ENCODE measurements at regions not wholly inside any gene's neighbourhood (a gene's known extent, or its start where the extent isn't known, plus 50 kb on each side); places are given as distances from the start of the nearest gene placed in this dataset.

GRCh38 chr12:108446766-108447165 lies 68.3 kb upstream of the FICD start:
- H3K4me1 ChIP-seq (ENCODE audit: insufficient read depth) = peaks cover 47% of the 10 kb centered on the region
- H3F3A ChIP-seq (replicated peaks; ENCODE audit: low read depth) = no peaks in the 10 kb centered on the region
- H3K9me3 Mint-ChIP-seq = no peaks in the 10 kb centered on the region
- DNase-seq (ENCODE audit: low spot score) (no peak), ATAC-seq (no peak)
- H3K79me2 ChIP-seq (replicated peaks; ENCODE audit: insufficient read depth) = no peaks in the 10 kb centered on the region
- H3K36me3 ChIP-seq (ENCODE audit: insufficient read depth) = no peaks in the 10 kb centered on the region
- TF ChIP-seq NANOG (IDR thresholded peaks at IDR 0.05; ENCODE audit: borderline replicate concordance) (no peak), CTCF (conservative IDR thresholded peaks at IDR 0.05; ENCODE audit: low read depth in 2 of 2) (no peak), ZNF114 (CRISPR knock-in tag; IDR thresholded peaks at IDR 0.05) (no peak), JUNB (IDR thresholded peaks at IDR 0.05; ENCODE audit: unreplicated experiment) (no peak), EZH2phosphoT487 (IDR thresholded peaks at IDR 0.05; ENCODE audit: unreplicated experiment) (no peak), EZH2 (IDR thresholded peaks at IDR 0.05; ENCODE audit: low read depth, unreplicated experiment) (no peak), POLR2AphosphoS5 (IDR thresholded peaks at IDR 0.05; ENCODE audit: low read depth) (no peak), ZNF331 (CRISPR knock-in tag; IDR thresholded peaks at IDR 0.05; ENCODE audit: low read depth) (no peak), ETS1 (IDR thresholded peaks at IDR 0.05) (no peak), STAT1 (IDR thresholded peaks at IDR 0.05; ENCODE audit: unreplicated experiment) (no peak), CREB1 (CRISPR knock-in tag; IDR thresholded peaks at IDR 0.05; ENCODE audit: low read depth) (no peak)
- TF ChIP-seq, protein P1, sequence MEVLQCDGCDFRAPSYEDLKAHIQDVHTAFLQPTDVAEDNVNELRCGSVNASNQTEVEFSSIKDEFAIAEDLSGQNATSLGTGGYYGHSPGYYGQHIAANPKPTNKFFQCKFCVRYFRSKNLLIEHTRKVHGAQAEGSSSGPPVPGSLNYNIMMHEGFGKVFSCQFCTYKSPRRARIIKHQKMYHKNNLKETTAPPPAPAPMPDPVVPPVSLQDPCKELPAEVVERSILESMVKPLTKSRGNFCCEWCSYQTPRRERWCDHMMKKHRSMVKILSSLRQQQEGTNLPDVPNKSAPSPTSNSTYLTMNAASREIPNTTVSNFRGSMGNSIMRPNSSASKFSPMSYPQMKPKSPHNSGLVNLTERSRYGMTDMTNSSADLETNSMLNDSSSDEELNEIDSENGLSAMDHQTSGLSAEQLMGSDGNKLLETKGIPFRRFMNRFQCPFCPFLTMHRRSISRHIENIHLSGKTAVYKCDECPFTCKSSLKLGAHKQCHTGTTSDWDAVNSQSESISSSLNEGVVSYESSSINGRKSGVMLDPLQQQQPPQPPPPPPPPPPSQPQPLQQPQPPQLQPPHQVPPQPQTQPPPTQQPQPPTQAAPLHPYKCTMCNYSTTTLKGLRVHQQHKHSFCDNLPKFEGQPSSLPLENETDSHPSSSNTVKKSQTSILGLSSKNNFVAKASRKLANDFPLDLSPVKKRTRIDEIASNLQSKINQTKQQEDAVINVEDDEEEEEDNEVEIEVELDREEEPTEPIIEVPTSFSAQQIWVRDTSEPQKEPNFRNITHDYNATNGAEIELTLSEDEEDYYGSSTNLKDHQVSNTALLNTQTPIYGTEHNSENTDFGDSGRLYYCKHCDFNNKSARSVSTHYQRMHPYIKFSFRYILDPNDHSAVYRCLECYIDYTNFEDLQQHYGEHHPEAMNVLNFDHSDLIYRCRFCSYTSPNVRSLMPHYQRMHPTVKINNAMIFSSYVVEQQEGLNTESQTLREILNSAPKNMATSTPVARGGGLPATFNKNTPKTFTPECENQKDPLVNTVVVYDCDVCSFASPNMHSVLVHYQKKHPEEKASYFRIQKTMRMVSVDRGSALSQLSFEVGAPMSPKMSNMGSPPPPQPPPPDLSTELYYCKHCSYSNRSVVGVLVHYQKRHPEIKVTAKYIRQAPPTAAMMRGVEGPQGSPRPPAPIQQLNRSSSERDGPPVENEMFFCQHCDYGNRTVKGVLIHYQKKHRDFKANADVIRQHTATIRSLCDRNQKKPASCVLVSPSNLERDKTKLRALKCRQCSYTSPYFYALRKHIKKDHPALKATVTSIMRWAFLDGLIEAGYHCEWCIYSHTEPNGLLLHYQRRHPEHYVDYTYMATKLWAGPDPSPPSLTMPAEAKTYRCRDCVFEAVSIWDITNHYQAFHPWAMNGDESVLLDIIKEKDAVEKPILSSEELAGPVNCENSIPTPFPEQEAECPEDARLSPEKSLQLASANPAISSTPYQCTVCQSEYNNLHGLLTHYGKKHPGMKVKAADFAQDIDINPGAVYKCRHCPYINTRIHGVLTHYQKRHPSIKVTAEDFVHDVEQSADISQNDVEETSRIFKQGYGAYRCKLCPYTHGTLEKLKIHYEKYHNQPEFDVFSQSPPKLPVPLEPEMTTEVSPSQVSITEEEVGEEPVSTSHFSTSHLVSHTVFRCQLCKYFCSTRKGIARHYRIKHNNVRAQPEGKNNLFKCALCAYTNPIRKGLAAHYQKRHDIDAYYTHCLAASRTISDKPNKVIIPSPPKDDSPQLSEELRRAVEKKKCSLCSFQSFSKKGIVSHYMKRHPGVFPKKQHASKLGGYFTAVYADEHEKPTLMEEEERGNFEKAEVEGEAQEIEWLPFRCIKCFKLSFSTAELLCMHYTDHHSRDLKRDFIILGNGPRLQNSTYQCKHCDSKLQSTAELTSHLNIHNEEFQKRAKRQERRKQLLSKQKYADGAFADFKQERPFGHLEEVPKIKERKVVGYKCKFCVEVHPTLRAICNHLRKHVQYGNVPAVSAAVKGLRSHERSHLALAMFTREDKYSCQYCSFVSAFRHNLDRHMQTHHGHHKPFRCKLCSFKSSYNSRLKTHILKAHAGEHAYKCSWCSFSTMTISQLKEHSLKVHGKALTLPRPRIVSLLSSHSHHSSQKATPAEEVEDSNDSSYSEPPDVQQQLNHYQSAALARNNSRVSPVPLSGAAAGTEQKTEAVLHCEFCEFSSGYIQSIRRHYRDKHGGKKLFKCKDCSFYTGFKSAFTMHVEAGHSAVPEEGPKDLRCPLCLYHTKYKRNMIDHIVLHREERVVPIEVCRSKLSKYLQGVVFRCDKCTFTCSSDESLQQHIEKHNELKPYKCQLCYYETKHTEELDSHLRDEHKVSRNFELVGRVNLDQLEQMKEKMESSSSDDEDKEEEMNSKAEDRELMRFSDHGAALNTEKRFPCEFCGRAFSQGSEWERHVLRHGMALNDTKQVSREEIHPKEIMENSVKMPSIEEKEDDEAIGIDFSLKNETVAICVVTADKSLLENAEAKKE (CRISPR knock-in tag; IDR thresholded peaks at IDR 0.05) = no peak
- TF ChIP-seq, protein P2, sequence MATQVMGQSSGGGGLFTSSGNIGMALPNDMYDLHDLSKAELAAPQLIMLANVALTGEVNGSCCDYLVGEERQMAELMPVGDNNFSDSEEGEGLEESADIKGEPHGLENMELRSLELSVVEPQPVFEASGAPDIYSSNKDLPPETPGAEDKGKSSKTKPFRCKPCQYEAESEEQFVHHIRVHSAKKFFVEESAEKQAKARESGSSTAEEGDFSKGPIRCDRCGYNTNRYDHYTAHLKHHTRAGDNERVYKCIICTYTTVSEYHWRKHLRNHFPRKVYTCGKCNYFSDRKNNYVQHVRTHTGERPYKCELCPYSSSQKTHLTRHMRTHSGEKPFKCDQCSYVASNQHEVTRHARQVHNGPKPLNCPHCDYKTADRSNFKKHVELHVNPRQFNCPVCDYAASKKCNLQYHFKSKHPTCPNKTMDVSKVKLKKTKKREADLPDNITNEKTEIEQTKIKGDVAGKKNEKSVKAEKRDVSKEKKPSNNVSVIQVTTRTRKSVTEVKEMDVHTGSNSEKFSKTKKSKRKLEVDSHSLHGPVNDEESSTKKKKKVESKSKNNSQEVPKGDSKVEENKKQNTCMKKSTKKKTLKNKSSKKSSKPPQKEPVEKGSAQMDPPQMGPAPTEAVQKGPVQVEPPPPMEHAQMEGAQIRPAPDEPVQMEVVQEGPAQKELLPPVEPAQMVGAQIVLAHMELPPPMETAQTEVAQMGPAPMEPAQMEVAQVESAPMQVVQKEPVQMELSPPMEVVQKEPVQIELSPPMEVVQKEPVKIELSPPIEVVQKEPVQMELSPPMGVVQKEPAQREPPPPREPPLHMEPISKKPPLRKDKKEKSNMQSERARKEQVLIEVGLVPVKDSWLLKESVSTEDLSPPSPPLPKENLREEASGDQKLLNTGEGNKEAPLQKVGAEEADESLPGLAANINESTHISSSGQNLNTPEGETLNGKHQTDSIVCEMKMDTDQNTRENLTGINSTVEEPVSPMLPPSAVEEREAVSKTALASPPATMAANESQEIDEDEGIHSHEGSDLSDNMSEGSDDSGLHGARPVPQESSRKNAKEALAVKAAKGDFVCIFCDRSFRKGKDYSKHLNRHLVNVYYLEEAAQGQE (IDR thresholded peaks at IDR 0.05; ENCODE audit: unreplicated experiment) = no peak
- H3K4me3 ChIP-seq = no peak overlapping the region
- H3K36me3 Mint-ChIP-seq (ENCODE audit: low read depth) = no peaks in the 10 kb centered on the region
- no peaks in the 10 kb centered on the region for H3K27me3 ChIP-seq (ENCODE audit: insufficient read depth)
- H3K4me3 Mint-ChIP-seq = no peak overlapping the region
- H4K20me1 ChIP-seq (replicated peaks; ENCODE audit: insufficient read depth) = no peaks in the 10 kb centered on the region
- H3K4me2 ChIP-seq = peak overlapping the region; percentile 48
- H3K27me3 Mint-ChIP-seq (ENCODE audit: insufficient read depth, low read depth, poor library complexity) = peaks cover 2% of the 10 kb centered on the region
- H3K27ac Mint-ChIP-seq = no peak overlapping the region; the same call in 1 of the 2 replicates
- H3K27ac ChIP-seq (ENCODE audit: low read depth) = peak overlapping the region; percentile 76; the same call in 1 of the 2 replicates
- H3K4me1 Mint-ChIP-seq = peaks cover 52% of the 10 kb centered on the region
- peaks cover under 1% of the 10 kb centered on the region; the same call in 1 of the 2 replicates for H3K9me2 ChIP-seq (ENCODE audit: insufficient read depth)
- H2AFZ ChIP-seq = peak overlapping the region; percentile 86; the same call in 1 of the 2 replicates

Data from GM23338 (cell line).